Body of pancreas (tissue), 4 donors: ENCODE measurements at regions not wholly inside any gene's neighbourhood (a gene's known extent, or its start where the extent isn't known, plus 50 kb on each side); places are given as distances from the start of the nearest gene placed in this dataset.

Experiments
- CTCF ChIP-seq, 7 experiments: fragments of 450-650 bp in 4 of 7; fragments of 200-600 bp in 3 of 7; sonication (generic) in 3 of 7; IDR thresholded peaks; one replicate each; pipeline ENCODE4 v1.5.1; 2016 to 2019; ENCODE audit warnings: antibody characterized with exemption in 7 of 7
- POLR2A ChIP-seq, 3 donors: fragments of 450-650 bp; IDR thresholded peaks; one replicate each; pipeline ENCODE4 v1.6.1; 2016; ENCODE audit warnings: antibody characterized with exemption in 3 of 3, mild to moderate bottlenecking in 2 of 3

GRCh38 chr2:150718280-150718679, 230.8 kb upstream of the RND3 start:
- TF ChIP-seq CTCF (IDR thresholded peaks at IDR 0.05) (no peak), POLR2A (IDR thresholded peaks at IDR 0.05) (no peak)
